A673 (cell line): ENCODE measurements at regions not wholly inside any gene's neighbourhood (a gene's known extent, or its start where the extent isn't known, plus 50 kb on each side); places are given as distances from the start of the nearest gene placed in this dataset.

Experiments used
- CTCF ChIP-seq: fragments of 300-800, 200-600 bp; sonication (generic); conservative IDR thresholded peaks from 2 replicates; pipeline ENCODE4 v1.5.1; 2017; ENCODE audit warnings: low read depth, mild to moderate bottlenecking, antibody characterized with exemption, low read length, moderate library complexity, mixed read lengths
- EZH2 ChIP-seq: fragments of 200-600 bp; sonication (generic); IDR thresholded peaks from 2 replicates; pipeline ENCODE4 v1.6.1; 2017; ENCODE audit warnings: borderline replicate concordance, low read depth, mild to moderate bottlenecking, mixed read lengths, antibody characterized with exemption, low read length; ENCODE audit not compliant: poor library complexity, severe bottlenecking

- TF ChIP-seq CTCF (no peak), EZH2 (no peak)
Measured at GRCh38 chr1:238241607-238242006, 350.9 kb upstream of the ZP4 start.
